IMR-90 (cell line): ENCODE measurements at regions not wholly inside any gene's neighbourhood (a gene's known extent, or its start where the extent isn't known, plus 50 kb on each side); places are given as distances from the start of the nearest gene placed in this dataset.

Source experiments
- ATAC-seq: fragments of 200-7000 bp; cut with Tn5 transposase; 2 replicates; pipeline ENCODE4 v1.9.1; 2020; ENCODE audit warnings: low read depth, mild to moderate bottlenecking, moderate library complexity
- BruUV-seq: library from RNA; stranded (reverse); fragments of 400-500 nt; replicated peaks from 2 replicates; lab custom pipeline; 2021; lab: Mats Ljungman, UMichigan
- CTCF ChIA-PET: fragments of 300-600 bp; formaldehyde crosslinking; extraction: SDS; loops from one replicate; lab custom pipeline; 2021; ENCODE audit warnings: antibody characterized with exemption; lab: Yijun Ruan, JAX
- POLR2A ChIA-PET: fragments of 300-600 bp; sonication (Branson Sonifier 250); formaldehyde crosslinking; loops from one replicate; lab custom pipeline; 2022; ENCODE audit warnings: antibody characterized with exemption; ENCODE audit not compliant: unreplicated experiment; lab: Charles Lee
- DNase-seq: peaks from one replicate; pipeline ENCODE4 v3.0.0; 2013
- H2AFZ ChIP-seq: replicated peaks from 2 replicates; pipeline ENCODE3; 2013; ENCODE audit warnings: low read length, mild to moderate bottlenecking; ENCODE audit not compliant: poor library complexity
- H2AK5ac ChIP-seq: 2 replicates; pipeline ENCODE4 v1.6.1; 2013; ENCODE audit warnings: low read depth, low read length, inconsistent platforms
- H2AK9ac ChIP-seq: replicated peaks from 2 replicates; pipeline ENCODE3; 2013; ENCODE audit warnings: mild to moderate bottlenecking, low read depth, low read length, moderate library complexity; ENCODE audit not compliant: poor library complexity
- H2BK120ac ChIP-seq: 2 replicates; pipeline ENCODE4 v1.6.1; 2013; ENCODE audit warnings: low read depth, low read length, inconsistent platforms
- H2BK15ac ChIP-seq: 3 replicates; pipeline ENCODE4 v1.6.1; 2013; ENCODE audit warnings: low read depth, low read length, inconsistent platforms
- H2BK20ac ChIP-seq: 2 replicates; pipeline ENCODE4 v1.6.1; 2013; ENCODE audit warnings: low read depth, mild to moderate bottlenecking, inconsistent platforms, low read length, moderate library complexity
- H2BK5ac ChIP-seq: 2 replicates; pipeline ENCODE4 v1.6.1; 2013; ENCODE audit warnings: mild to moderate bottlenecking, low read depth, low read length, inconsistent platforms; ENCODE audit not compliant: poor library complexity, severe bottlenecking
- H3K14ac ChIP-seq: replicated peaks from 2 replicates; pipeline ENCODE4 v1.6.1; 2013; ENCODE audit warnings: low read depth, low read length, inconsistent platforms
- H3K18ac ChIP-seq: 2 replicates; pipeline ENCODE4 v1.6.1; 2013; ENCODE audit warnings: low read depth, low read length, control low read depth
- H3K23ac ChIP-seq: 2 replicates; pipeline ENCODE4 v1.6.1; 2013; ENCODE audit warnings: low read depth, low read length, inconsistent platforms
- H3K27ac ChIP-seq: 2 replicates; pipeline ENCODE4 v1.5.1; 2013; ENCODE audit warnings: mild to moderate bottlenecking, control low read depth, low read length; ENCODE audit not compliant: insufficient read depth
- H3K27me3 ChIP-seq: 2 replicates; pipeline ENCODE4 v1.6.1; 2013; ENCODE audit warnings: low read length; ENCODE audit not compliant: control insufficient read depth, insufficient read depth
- H3K36me3 ChIP-seq: 2 replicates; pipeline ENCODE4 v1.6.1; 2013; ENCODE audit warnings: low read length, mixed read lengths; ENCODE audit not compliant: control insufficient read depth, insufficient read depth
- H3K4ac ChIP-seq: 2 replicates; pipeline ENCODE4 v1.6.1; 2013; ENCODE audit warnings: low read depth, low read length, inconsistent platforms
- H3K4me1 ChIP-seq: 2 replicates; pipeline ENCODE4 v1.6.1; 2013; ENCODE audit warnings: low read length, mixed read lengths; ENCODE audit not compliant: control insufficient read depth, insufficient read depth
- H3K4me2 ChIP-seq: 2 replicates; pipeline ENCODE4 v1.6.1; 2013; ENCODE audit warnings: low read depth, mild to moderate bottlenecking, control low read depth, low read length, moderate library complexity
- H3K4me3 ChIP-seq: 2 replicates; pipeline ENCODE4 v1.5.1; 2013; ENCODE audit warnings: low read depth, mild to moderate bottlenecking, control low read depth, low read length, moderate library complexity; ENCODE audit not compliant: insufficient read depth
- H3K56ac ChIP-seq: 2 replicates; pipeline ENCODE4 v1.6.1; 2013; ENCODE audit warnings: low read length, inconsistent platforms; ENCODE audit not compliant: insufficient read depth; ENCODE audit errors: extremely low read depth
- H3K79me1 ChIP-seq, 2 experiments: 2 replicates each; pipeline ENCODE4 v1.6.1; 2013; ENCODE audit warnings: low read length in 2 of 2, inconsistent platforms in 1 of 2, low read depth in 1 of 2
- H3K9ac ChIP-seq: 2 replicates; pipeline ENCODE4 v1.6.1; 2013; ENCODE audit warnings: low read depth, low read length, control low read depth
- H3K9me1 ChIP-seq: 2 replicates; pipeline ENCODE4 v1.6.1; 2013; ENCODE audit warnings: low read length, inconsistent platforms; ENCODE audit not compliant: insufficient read depth
- H3K9me3 ChIP-seq: 2 replicates; pipeline ENCODE4 v1.6.1; 2013; ENCODE audit warnings: low read length; ENCODE audit not compliant: control insufficient read depth, insufficient read depth
- H4K20me1 ChIP-seq: 2 replicates; pipeline ENCODE4 v1.6.1; 2013; ENCODE audit warnings: low read length, inconsistent platforms; ENCODE audit not compliant: insufficient read depth
- H4K5ac ChIP-seq: 2 replicates; pipeline ENCODE4 v1.6.1; 2013; ENCODE audit warnings: mild to moderate bottlenecking, low read depth, low read length, control low read depth
- H4K8ac ChIP-seq, 2 experiments: 2 replicates each; pipeline ENCODE4 v1.6.1; 2013; ENCODE audit warnings: low read depth in 2 of 2, low read length in 2 of 2, control low read depth in 1 of 2, inconsistent platforms in 1 of 2
- H4K91ac ChIP-seq: 2 replicates; pipeline ENCODE4 v1.6.1; 2013; ENCODE audit warnings: low read depth, low read length, inconsistent platforms; ENCODE audit not compliant: insufficient read depth
- BHLHE40 ChIP-seq: fragments of 150-350 bp; IDR thresholded peaks from 2 replicates; pipeline ENCODE4 v1.6.1; 2016; ENCODE audit warnings: mild to moderate bottlenecking, low read depth, low read length
- WGBS, 2 experiments: methylation state at CpG; one replicate each; pipeline versions ENCODE4 v1.1.5 to v1.1.7; 2013; ENCODE audit warnings: missing lambda C conversion rate in 2 of 2; ENCODE audit not compliant: insufficient read length in 1 of 2; ENCODE audit errors: extremely low coverage in 2 of 2; 5-methylcytosine and 5-hydroxymethylcytosine counted together
- dilution Hi-C: fragments of 300-500 bp; cut with HindIII; formaldehyde crosslinking; loops from one replicate; pipeline ENCODE4 v1.14.3; 2018; ENCODE audit warnings: low sequenced_read_pairs; ENCODE audit not compliant: unreplicated experiment
- in situ Hi-C: fragments of 300-500 bp; cut with MboI; formaldehyde crosslinking; loops from 3 replicates; pipeline ENCODE4 v1.14.3; 2019; ENCODE audit warnings: low sequenced_read_pairs, inconsistent platforms, mixed read lengths
- intact Hi-C: fragments of 100-400 bp; cut with micrococcal nuclease; formaldehyde crosslinking; loops from 2 replicates; pipeline ENCODE4 v1.10.0; 2022
- TF ChIP-seq, protein P1 (sequence below): conservative IDR thresholded peaks from 2 replicates; pipeline ENCODE4 v1.5.1; 2012; ENCODE audit warnings: mild to moderate bottlenecking, low read depth, low read length, improper control_type of control experiment

DNA sequence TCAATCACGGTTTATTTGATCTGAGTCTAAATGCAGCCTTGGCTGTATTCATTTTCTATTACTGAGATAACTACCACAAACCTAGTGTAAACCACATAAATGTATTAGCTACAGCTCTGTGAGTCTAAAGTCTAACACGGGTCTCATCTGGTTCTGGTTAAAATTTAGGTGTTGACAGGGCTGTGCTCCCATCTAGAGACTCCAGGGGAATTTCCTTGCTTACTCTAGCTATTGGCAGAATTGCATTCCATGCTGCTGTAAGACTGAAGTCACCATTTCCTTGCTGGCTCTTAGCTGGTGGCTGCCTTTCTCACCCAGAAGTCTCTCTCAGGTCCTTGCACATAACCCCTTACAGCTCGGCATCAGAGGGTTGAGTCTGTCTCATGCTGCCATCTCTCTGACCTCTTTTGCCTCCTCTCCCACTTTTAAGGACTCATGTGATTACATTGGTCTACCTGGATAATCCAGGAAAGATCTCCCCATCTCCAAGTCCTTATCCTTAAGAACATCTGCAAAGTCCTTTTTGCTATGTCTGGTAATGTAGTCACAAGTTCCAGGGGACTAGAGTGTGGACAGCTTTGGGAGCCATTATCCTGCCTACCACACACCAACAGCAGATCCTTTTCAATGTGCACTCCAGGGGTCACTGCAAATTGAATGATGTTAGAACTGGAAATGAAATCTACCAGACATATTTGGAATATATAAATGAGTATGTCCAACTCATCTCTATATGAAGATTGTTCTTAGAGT lies 207.0 kb upstream of the AGAP1 start:
- CTCF ChIA-PET = interaction anchor here (0.5 to 1.1 kb wide), 2 partner anchors 53 to 381 kb away, joined by 3 read pairs; no protein-coding TSS in a partner anchor

More for the DNA sequence above, 207.0 kb upstream of the AGAP1 start:
- H3K23ac ChIP-seq = no peak overlapping the region
- no TSS peak for BruUV-seq
- TF ChIP-seq, protein P1, sequence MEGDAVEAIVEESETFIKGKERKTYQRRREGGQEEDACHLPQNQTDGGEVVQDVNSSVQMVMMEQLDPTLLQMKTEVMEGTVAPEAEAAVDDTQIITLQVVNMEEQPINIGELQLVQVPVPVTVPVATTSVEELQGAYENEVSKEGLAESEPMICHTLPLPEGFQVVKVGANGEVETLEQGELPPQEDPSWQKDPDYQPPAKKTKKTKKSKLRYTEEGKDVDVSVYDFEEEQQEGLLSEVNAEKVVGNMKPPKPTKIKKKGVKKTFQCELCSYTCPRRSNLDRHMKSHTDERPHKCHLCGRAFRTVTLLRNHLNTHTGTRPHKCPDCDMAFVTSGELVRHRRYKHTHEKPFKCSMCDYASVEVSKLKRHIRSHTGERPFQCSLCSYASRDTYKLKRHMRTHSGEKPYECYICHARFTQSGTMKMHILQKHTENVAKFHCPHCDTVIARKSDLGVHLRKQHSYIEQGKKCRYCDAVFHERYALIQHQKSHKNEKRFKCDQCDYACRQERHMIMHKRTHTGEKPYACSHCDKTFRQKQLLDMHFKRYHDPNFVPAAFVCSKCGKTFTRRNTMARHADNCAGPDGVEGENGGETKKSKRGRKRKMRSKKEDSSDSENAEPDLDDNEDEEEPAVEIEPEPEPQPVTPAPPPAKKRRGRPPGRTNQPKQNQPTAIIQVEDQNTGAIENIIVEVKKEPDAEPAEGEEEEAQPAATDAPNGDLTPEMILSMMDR = no peak
- no peak for TF ChIP-seq BHLHE40
- no peak overlapping the region for H2AK9ac ChIP-seq
- H2BK5ac ChIP-seq = no peak overlapping the region
- H4K5ac ChIP-seq = no peak overlapping the region
- no peak overlapping the region for H2BK20ac ChIP-seq
- H2BK15ac ChIP-seq = no peak overlapping the region
- in situ Hi-C loops = no loop called here
- peaks cover 2% of the 10 kb centered on the region; the same call in 1 of the 2 replicates for H3K9me3 ChIP-seq
- H3K4me1 ChIP-seq = no peaks in the 10 kb centered on the region
- H4K91ac ChIP-seq = no peak overlapping the region
- H3K14ac ChIP-seq = no peak overlapping the region
- H3K9me1 ChIP-seq = no peaks in the 10 kb centered on the region
- no peak overlapping the region for H3K4ac ChIP-seq
- no peak overlapping the region for H2BK120ac ChIP-seq
- no peak overlapping the region for H3K9ac ChIP-seq
- H2AK5ac ChIP-seq = no peak overlapping the region
- H4K20me1 ChIP-seq = no peaks in the 10 kb centered on the region
- H3K27ac ChIP-seq = no peak overlapping the region
- H3K36me3 ChIP-seq = no peaks in the 10 kb centered on the region
- H3K4me3 ChIP-seq = no peak overlapping the region
- intact Hi-C loops = no loop called here
- H3K18ac ChIP-seq = no peak overlapping the region
- no peaks in the 10 kb centered on the region for H3K79me1 ChIP-seq
- dilution Hi-C loops = no loop called here
- no peak overlapping the region for H2AFZ ChIP-seq
- ATAC-seq = no peak; the same call in 1 of the 2 replicates
- H3K27me3 ChIP-seq = peaks cover 17% of the 10 kb centered on the region
- no CpG with 5 or more reads among the region's 3 CpGs for WGBS, 2 experiments
- no peak overlapping the region for H4K8ac ChIP-seq
- no peak for DNase-seq
- POLR2A ChIA-PET = interaction anchor here (0.5 kb wide), 1 partner anchor 155 kb away, joined by 15 read pairs; no protein-coding TSS in a partner anchor
- no peak overlapping the region for H3K56ac ChIP-seq
- H3K4me2 ChIP-seq = no peak overlapping the region
